HepG2 (cell line): ENCODE measurements at regions not wholly inside any gene's neighbourhood (a gene's known extent, or its start where the extent isn't known, plus 50 kb on each side); places are given as distances from the start of the nearest gene placed in this dataset.

ENCODE experiments used
- AHR ChIP-seq: IDR thresholded peaks from 2 replicates; pipeline ENCODE4 v1.6.1; 2018; ENCODE audit warnings: missing genetic modification reagents, missing compliant biosample characterization
- GLI4 ChIP-seq: sonication (generic); formaldehyde crosslinking; IDR thresholded peaks from 2 replicates; pipeline ENCODE4 v1.5.1; 2020; ENCODE audit warnings: missing genetic modification reagents, mild to moderate bottlenecking, moderate library complexity, borderline replicate concordance
- HDAC2 ChIP-seq: sonication (generic); formaldehyde crosslinking; IDR thresholded peaks from 2 replicates; pipeline ENCODE4 v1.4.0; 2020; ENCODE audit warnings: missing genetic modification reagents
- HNF1B ChIP-seq: sonication (generic); formaldehyde crosslinking; IDR thresholded peaks from 2 replicates; pipeline ENCODE4 v1.5.1; 2020; ENCODE audit warnings: mild to moderate bottlenecking, moderate library complexity, missing genetic modification reagents
- KDM6A ChIP-seq: IDR thresholded peaks from 2 replicates; pipeline ENCODE4 v1.6.1; 2016; ENCODE audit warnings: low read depth
- MYNN ChIP-seq: sonication (generic); formaldehyde crosslinking; IDR thresholded peaks from 2 replicates; pipeline ENCODE4 v1.4.0; 2020; ENCODE audit warnings: mild to moderate bottlenecking, low read depth, missing genetic modification reagents
- NFE2 ChIP-seq: sonication (generic); formaldehyde crosslinking; IDR thresholded peaks from 2 replicates; pipeline ENCODE4 v1.4.0; 2020; ENCODE audit warnings: missing genetic modification reagents
- RARA ChIP-seq: IDR thresholded peaks from 2 replicates; pipeline ENCODE4 v1.6.1; 2016; ENCODE audit warnings: missing genetic modification reagents, missing compliant biosample characterization
- RBM22 ChIP-seq: fragments of 200-400 bp; formaldehyde crosslinking; optimal IDR thresholded peaks from 2 replicates; pipeline ENCODE3; 2017; ENCODE audit warnings: mild to moderate bottlenecking, low read length, moderate library complexity
- RFX1 ChIP-seq: fragments of 450-650 bp; IDR thresholded peaks from 2 replicates; pipeline ENCODE4 v1.6.1; 2017
- YEATS4 ChIP-seq: sonication (generic); formaldehyde crosslinking; IDR thresholded peaks from 2 replicates; pipeline ENCODE4 v1.4.0; 2020; ENCODE audit warnings: missing genetic modification reagents, borderline replicate concordance
- ZBTB3 ChIP-seq: sonication (generic); formaldehyde crosslinking; IDR thresholded peaks from 2 replicates; pipeline ENCODE4 v1.4.0; 2020; ENCODE audit warnings: low read depth, mild to moderate bottlenecking, moderate library complexity, missing genetic modification reagents, borderline replicate concordance
- ZBTB44 ChIP-seq: sonication (generic); formaldehyde crosslinking; IDR thresholded peaks from 2 replicates; pipeline ENCODE4 v1.4.0; 2020; ENCODE audit warnings: missing genetic modification reagents
- ZNF17 ChIP-seq: sonication (generic); formaldehyde crosslinking; IDR thresholded peaks from 2 replicates; pipeline ENCODE4 v1.5.0; 2020; ENCODE audit warnings: mild to moderate bottlenecking, missing genetic modification reagents
- ZNF331 ChIP-seq: sonication (generic); formaldehyde crosslinking; IDR thresholded peaks from 2 replicates; pipeline ENCODE4 v1.4.0; 2020; ENCODE audit warnings: missing genetic modification reagents
- ZNF501 ChIP-seq: sonication (generic); formaldehyde crosslinking; IDR thresholded peaks from 2 replicates; pipeline ENCODE4 v1.5.1; 2020; ENCODE audit warnings: mild to moderate bottlenecking, moderate library complexity, missing genetic modification reagents
- ZNF530 ChIP-seq: sonication (generic); formaldehyde crosslinking; IDR thresholded peaks from 2 replicates; pipeline ENCODE4 v1.5.0; 2020; ENCODE audit warnings: low read depth, mild to moderate bottlenecking, missing genetic modification reagents
- ZNF572 ChIP-seq: sonication (generic); formaldehyde crosslinking; IDR thresholded peaks from 2 replicates; pipeline ENCODE4 v1.5.1; 2020; ENCODE audit warnings: mild to moderate bottlenecking, missing genetic modification reagents
- ZNF639 ChIP-seq: conservative IDR thresholded peaks from 2 replicates; pipeline ENCODE4 v1.6.1; 2018; ENCODE audit warnings: missing genetic modification reagents
- TF ChIP-seq, protein P1 (sequence below): sonication (generic); formaldehyde crosslinking; IDR thresholded peaks from 2 replicates; pipeline ENCODE4 v1.4.0; 2020; ENCODE audit warnings: missing genetic modification reagents, borderline replicate concordance
- TF ChIP-seq, protein P2 (sequence below): IDR thresholded peaks from 2 replicates; pipeline ENCODE4 v1.6.1; 2016; ENCODE audit warnings: missing biosample characterization, missing genetic modification reagents, low read depth

DNA sequence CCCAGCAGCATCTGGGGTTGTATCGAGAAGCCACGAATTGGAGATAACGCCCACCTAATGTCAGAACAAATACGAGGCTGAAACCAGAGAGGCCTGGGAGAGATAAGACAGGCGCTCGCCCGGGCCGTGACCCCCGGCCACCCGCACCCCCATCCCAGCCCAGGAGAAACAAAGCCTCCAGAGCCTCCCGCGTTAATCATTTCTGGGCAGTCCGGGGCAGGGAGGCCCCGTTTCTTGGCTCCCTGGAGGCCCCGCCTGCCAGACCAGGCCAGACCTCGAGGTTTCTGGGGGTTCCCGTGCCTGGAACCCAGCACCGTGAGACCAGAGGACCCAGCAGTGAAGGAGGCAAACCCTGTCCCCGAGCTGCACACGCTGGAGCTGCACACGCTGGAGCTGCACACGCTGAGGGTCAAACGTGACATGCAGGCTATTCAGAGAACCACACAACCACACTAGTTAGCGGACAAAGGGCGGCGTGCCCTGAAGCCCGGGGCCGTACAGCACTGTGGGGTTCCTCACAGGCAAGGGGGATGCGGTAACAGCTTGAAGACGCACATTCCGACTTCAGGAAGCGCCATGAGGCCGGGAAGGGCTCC lies 53.4 kb downstream of the FOXL3 start (continued):
- TF ChIP-seq, protein P1, sequence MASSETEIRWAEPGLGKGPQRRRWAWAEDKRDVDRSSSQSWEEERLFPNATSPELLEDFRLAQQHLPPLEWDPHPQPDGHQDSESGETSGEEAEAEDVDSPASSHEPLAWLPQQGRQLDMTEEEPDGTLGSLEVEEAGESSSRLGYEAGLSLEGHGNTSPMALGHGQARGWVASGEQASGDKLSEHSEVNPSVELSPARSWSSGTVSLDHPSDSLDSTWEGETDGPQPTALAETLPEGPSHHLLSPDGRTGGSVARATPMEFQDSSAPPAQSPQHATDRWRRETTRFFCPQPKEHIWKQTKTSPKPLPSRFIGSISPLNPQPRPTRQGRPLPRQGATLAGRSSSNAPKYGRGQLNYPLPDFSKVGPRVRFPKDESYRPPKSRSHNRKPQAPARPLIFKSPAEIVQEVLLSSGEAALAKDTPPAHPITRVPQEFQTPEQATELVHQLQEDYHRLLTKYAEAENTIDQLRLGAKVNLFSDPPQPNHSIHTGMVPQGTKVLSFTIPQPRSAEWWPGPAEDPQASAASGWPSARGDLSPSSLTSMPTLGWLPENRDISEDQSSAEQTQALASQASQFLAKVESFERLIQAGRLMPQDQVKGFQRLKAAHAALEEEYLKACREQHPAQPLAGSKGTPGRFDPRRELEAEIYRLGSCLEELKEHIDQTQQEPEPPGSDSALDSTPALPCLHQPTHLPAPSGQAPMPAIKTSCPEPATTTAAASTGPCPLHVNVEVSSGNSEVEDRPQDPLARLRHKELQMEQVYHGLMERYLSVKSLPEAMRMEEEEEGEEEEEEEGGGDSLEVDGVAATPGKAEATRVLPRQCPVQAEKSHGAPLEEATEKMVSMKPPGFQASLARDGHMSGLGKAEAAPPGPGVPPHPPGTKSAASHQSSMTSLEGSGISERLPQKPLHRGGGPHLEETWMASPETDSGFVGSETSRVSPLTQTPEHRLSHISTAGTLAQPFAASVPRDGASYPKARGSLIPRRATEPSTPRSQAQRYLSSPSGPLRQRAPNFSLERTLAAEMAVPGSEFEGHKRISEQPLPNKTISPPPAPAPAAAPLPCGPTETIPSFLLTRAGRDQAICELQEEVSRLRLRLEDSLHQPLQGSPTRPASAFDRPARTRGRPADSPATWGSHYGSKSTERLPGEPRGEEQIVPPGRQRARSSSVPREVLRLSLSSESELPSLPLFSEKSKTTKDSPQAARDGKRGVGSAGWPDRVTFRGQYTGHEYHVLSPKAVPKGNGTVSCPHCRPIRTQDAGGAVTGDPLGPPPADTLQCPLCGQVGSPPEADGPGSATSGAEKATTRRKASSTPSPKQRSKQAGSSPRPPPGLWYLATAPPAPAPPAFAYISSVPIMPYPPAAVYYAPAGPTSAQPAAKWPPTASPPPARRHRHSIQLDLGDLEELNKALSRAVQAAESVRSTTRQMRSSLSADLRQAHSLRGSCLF (CRISPR knock-in tag), result no peak
- TF ChIP-seq ZNF501 (CRISPR knock-in tag) (no peak), ZNF572 (no peak), MYNN (no peak), RFX1 (no peak), ZNF331 (no peak), ZBTB3 (CRISPR knock-in tag) (no peak), RARA (CRISPR knock-in tag) (peak; percentile 71; the same call in 1 of the 2 replicates), YEATS4 (no peak), GLI4 (CRISPR knock-in tag) (no peak), ZNF639 (CRISPR knock-in tag) (no peak), RBM22 (no peak), NFE2 (CRISPR knock-in tag) (no peak), AHR (CRISPR knock-in tag) (no peak), ZBTB44 (no peak), HDAC2 (no peak), ZNF530 (no peak), ZNF17 (CRISPR knock-in tag) (no peak), HNF1B (no peak; the same call in none of the 2 replicates), KDM6A (CRISPR knock-in tag) (no peak)
- TF ChIP-seq, protein P2, sequence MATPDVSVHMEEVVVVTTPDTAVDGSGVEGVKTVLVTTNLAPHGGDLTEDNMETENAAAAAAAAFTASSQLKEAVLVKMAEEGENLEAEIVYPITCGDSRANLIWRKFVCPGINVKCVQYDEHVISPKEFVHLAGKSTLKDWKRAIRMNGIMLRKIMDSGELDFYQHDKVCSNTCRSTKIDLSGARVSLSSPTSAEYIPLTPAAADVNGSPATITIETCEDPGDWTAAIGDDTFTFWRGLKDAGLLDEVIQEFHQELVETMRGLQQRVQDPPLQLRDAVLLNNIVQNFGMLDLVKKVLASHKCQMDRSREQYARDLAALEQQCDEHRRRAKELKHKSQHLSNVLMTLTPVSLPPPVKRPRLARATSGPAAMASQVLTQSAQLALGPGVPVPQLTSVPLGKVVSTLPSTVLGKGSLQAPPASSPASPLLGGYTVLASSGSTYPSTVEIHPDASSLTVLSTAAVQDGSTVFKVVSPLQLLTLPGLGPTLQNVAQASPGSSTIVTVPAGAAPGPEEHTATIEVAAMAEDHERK (CRISPR knock-in tag), result no peak
